ENCODE measurements at regions not wholly inside any gene's neighbourhood (a gene's known extent, or its start where the extent isn't known, plus 50 kb on each side); places are given as distances from the start of the nearest gene placed in this dataset.

GRCh38 chr15:66953523-66954229 lies 111.7 kb upstream of the SMAD3 start:
- TF ChIP-seq, protein P1, sequence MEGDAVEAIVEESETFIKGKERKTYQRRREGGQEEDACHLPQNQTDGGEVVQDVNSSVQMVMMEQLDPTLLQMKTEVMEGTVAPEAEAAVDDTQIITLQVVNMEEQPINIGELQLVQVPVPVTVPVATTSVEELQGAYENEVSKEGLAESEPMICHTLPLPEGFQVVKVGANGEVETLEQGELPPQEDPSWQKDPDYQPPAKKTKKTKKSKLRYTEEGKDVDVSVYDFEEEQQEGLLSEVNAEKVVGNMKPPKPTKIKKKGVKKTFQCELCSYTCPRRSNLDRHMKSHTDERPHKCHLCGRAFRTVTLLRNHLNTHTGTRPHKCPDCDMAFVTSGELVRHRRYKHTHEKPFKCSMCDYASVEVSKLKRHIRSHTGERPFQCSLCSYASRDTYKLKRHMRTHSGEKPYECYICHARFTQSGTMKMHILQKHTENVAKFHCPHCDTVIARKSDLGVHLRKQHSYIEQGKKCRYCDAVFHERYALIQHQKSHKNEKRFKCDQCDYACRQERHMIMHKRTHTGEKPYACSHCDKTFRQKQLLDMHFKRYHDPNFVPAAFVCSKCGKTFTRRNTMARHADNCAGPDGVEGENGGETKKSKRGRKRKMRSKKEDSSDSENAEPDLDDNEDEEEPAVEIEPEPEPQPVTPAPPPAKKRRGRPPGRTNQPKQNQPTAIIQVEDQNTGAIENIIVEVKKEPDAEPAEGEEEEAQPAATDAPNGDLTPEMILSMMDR (IDR thresholded peaks at IDR 0.05; ENCODE audit: low read length): no peak
- no peak for TF ChIP-seq EZH2 (optimal IDR thresholded peaks at IDR 0.05; ENCODE audit: low read depth, low read length)
- no peak for TF ChIP-seq EZH2phosphoT487 (IDR thresholded peaks at IDR 0.05; ENCODE audit: low read length)

Data from MM.1S (cell line).